DOHH2 (cell line): ENCODE measurements at regions not wholly inside any gene's neighbourhood (a gene's known extent, or its start where the extent isn't known, plus 50 kb on each side); places are given as distances from the start of the nearest gene placed in this dataset.

Experiments used
- H3F3A ChIP-seq: fragments of 200-600 bp; sonication (generic), shearing (Covaris generic); 2 replicates; pipeline ENCODE4 v1.6.0; 2016; ENCODE audit warnings: antibody characterized with exemption, mild to moderate bottlenecking; ENCODE audit not compliant: control insufficient read depth, insufficient read depth
- H3K27ac ChIP-seq: fragments of 200-600 bp; sonication (generic); 2 replicates; pipeline ENCODE4 v1.5.1; 2014; ENCODE audit warnings: low read depth, mild to moderate bottlenecking, low read length, moderate library complexity
- H3K27me3 ChIP-seq: fragments of 200-600 bp; sonication (generic); 2 replicates; pipeline ENCODE4 v1.6.1; 2014; ENCODE audit warnings: mild to moderate bottlenecking, low read length, mixed read lengths; ENCODE audit not compliant: control insufficient read depth
- H3K36me3 ChIP-seq: fragments of 200-600 bp; sonication (generic); 2 replicates; pipeline ENCODE4 v1.6.1; 2014; ENCODE audit warnings: mild to moderate bottlenecking, low read length, moderate library complexity, mixed read lengths; ENCODE audit not compliant: control insufficient read depth
- H3K4me1 ChIP-seq: fragments of 200-600 bp; sonication (generic); 2 replicates; pipeline ENCODE4 v1.6.1; 2014; ENCODE audit warnings: mild to moderate bottlenecking, low read length, mixed read lengths; ENCODE audit not compliant: control insufficient read depth
- H3K4me2 ChIP-seq: fragments of 200-600 bp; sonication (generic); 2 replicates; pipeline ENCODE4 v1.6.0; 2014; ENCODE audit warnings: mild to moderate bottlenecking, low read length, moderate library complexity
- H3K4me3 ChIP-seq: fragments of 200-600 bp; sonication (generic); 2 replicates; pipeline ENCODE4 v1.5.1; 2014; ENCODE audit warnings: mild to moderate bottlenecking, low read length, mixed read lengths
- H3K79me2 ChIP-seq: fragments of 200-600 bp; sonication (generic); 2 replicates; pipeline ENCODE4 v1.6.1; 2014; ENCODE audit warnings: mild to moderate bottlenecking, low read length, mixed read lengths; ENCODE audit not compliant: control insufficient read depth
- H3K9me2 ChIP-seq: fragments of 200-600 bp; sonication (generic); replicated peaks from 2 replicates; pipeline ENCODE4 v1.6.1; 2014; ENCODE audit warnings: mild to moderate bottlenecking, low read length, mixed read lengths; ENCODE audit not compliant: control insufficient read depth
- H3K9me3 ChIP-seq: fragments of 200-600 bp; sonication (generic); 2 replicates; pipeline ENCODE4 v1.6.1; 2014; ENCODE audit warnings: antibody characterized with exemption, low read length, mixed read lengths; ENCODE audit not compliant: control insufficient read depth, insufficient read depth
- H4K20me1 ChIP-seq: fragments of 200-600 bp; sonication (generic); 2 replicates; pipeline ENCODE4 v1.6.0; 2014; ENCODE audit warnings: low read depth, mild to moderate bottlenecking, antibody characterized with exemption, low read length, moderate library complexity; ENCODE audit not compliant: control insufficient read depth, insufficient read depth
- EZH2phosphoT487 ChIP-seq: fragments of 200-600 bp; sonication (generic); IDR thresholded peaks from 2 replicates; pipeline ENCODE4 v1.6.1; 2017; ENCODE audit warnings: borderline replicate concordance, mild to moderate bottlenecking, antibody characterized with exemption, low read length, moderate library complexity, mixed read lengths
- TF ChIP-seq, protein P1 (sequence below): fragments of 200-600 bp; sonication (generic); IDR thresholded peaks from one replicate; pipeline ENCODE4 v1.5.1; 2014; ENCODE audit warnings: antibody characterized with exemption, mild to moderate bottlenecking, low read depth, low read length; ENCODE audit not compliant: poor library complexity, severe bottlenecking

DNA sequence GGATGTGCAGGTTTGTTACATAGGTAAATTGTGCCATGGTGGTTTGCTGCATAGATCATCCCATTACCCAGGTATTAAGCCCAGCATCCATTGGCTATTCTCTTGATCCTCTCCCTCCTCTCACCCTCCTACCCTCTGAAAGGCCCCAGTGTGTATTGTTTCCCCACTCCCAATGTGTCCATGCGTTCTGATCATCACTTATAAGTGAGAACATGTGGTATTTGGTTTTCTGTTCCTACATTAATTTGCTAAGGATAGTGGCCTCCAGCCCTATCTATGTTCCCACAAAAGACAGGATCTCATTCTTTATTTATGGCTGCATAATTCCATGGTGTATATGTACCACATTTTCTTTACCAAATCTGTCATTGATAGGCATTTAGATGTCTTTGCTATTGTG lies 243.3 kb upstream of the PDE4D start:
- H4K20me1 ChIP-seq: no peaks in the 10 kb centered on the region
- no peaks in the 10 kb centered on the region for H3F3A ChIP-seq
- no peaks in the 10 kb centered on the region for H3K9me3 ChIP-seq
- H3K4me2 ChIP-seq: no peak overlapping the region
- no peaks in the 10 kb centered on the region for H3K36me3 ChIP-seq
- H3K9me2 ChIP-seq: no peaks in the 10 kb centered on the region
- no peak overlapping the region for H3K4me3 ChIP-seq
- no peaks in the 10 kb centered on the region for H3K4me1 ChIP-seq
- no peak overlapping the region for H3K27ac ChIP-seq
- TF ChIP-seq, protein P1, sequence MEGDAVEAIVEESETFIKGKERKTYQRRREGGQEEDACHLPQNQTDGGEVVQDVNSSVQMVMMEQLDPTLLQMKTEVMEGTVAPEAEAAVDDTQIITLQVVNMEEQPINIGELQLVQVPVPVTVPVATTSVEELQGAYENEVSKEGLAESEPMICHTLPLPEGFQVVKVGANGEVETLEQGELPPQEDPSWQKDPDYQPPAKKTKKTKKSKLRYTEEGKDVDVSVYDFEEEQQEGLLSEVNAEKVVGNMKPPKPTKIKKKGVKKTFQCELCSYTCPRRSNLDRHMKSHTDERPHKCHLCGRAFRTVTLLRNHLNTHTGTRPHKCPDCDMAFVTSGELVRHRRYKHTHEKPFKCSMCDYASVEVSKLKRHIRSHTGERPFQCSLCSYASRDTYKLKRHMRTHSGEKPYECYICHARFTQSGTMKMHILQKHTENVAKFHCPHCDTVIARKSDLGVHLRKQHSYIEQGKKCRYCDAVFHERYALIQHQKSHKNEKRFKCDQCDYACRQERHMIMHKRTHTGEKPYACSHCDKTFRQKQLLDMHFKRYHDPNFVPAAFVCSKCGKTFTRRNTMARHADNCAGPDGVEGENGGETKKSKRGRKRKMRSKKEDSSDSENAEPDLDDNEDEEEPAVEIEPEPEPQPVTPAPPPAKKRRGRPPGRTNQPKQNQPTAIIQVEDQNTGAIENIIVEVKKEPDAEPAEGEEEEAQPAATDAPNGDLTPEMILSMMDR: no peak
- no peak for TF ChIP-seq EZH2phosphoT487
- H3K79me2 ChIP-seq: no peaks in the 10 kb centered on the region
- no peaks in the 10 kb centered on the region for H3K27me3 ChIP-seq

DNA sequence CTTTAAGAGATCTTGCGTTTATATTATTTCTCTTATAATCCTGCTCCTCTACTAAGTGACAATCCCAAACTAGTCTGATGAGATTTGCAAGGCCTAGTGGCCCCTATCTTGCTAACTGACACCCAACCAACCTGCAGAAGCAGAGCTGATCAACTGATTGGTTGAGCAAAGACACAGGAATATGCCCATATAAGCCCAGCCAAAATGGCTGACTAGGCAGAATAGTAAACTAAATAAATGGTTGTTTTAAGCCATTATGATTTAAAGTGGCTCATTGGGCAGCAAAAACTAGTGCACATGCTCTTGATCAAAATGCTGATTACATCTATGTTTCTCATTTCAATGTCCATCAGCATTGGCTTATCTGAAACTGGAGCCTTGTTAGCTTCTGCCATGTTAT lies 238.0 kb upstream of the PDE4D start:
- no peaks in the 10 kb centered on the region for H3K4me1 ChIP-seq
- H3K36me3 ChIP-seq: no peaks in the 10 kb centered on the region
- no peaks in the 10 kb centered on the region for H3K79me2 ChIP-seq
- no peaks in the 10 kb centered on the region for H4K20me1 ChIP-seq
- no peak for TF ChIP-seq EZH2phosphoT487
- TF ChIP-seq, protein P1: no peak
- no peak overlapping the region for H3K27ac ChIP-seq
- no peaks in the 10 kb centered on the region for H3K9me3 ChIP-seq
- H3K4me2 ChIP-seq: no peak overlapping the region
- no peaks in the 10 kb centered on the region for H3K9me2 ChIP-seq
- H3K4me3 ChIP-seq: no peak overlapping the region
- no peaks in the 10 kb centered on the region for H3K27me3 ChIP-seq
- no peaks in the 10 kb centered on the region for H3F3A ChIP-seq

DNA sequence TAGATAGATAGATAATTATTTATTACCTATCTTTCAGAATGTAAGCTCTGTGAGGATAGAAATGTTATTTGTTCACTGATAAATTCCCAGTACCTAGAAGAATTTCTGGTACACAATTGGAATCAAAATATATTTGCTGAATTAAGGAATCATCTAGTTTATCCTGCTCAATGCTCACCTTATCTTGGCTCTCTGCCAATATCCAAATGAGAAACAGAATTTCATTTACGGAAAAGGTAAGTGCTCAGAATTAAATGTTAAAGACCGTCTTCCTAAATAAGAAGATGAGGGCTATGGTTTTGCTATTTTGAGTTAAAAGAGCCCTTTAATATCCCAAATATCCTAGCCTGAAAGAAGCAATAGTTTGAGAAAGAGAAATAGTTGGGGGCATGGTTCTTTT lies 232.1 kb upstream of the PDE4D start:
- no peaks in the 10 kb centered on the region for H3K27me3 ChIP-seq

More for the DNA sequence above, 232.1 kb upstream of the PDE4D start:
- Histone ChIP-seq H3K79me2 (no peaks in the 10 kb centered on the region), H3K4me3 (no peak overlapping the region), H3K9me2 (no peaks in the 10 kb centered on the region), H3K36me3 (no peaks in the 10 kb centered on the region), H3K9me3 (no peaks in the 10 kb centered on the region), H4K20me1 (no peaks in the 10 kb centered on the region), H3F3A (no peaks in the 10 kb centered on the region), H3K4me2 (no peak overlapping the region), H3K4me1 (no peaks in the 10 kb centered on the region), H3K27ac (no peak overlapping the region)
- no peak for TF ChIP-seq EZH2phosphoT487
- TF ChIP-seq, protein P1: no peak
